GM23338 (cell line): ENCODE measurements at regions not wholly inside any gene's neighbourhood (a gene's known extent, or its start where the extent isn't known, plus 50 kb on each side); places are given as distances from the start of the nearest gene placed in this dataset.

Experiments used
- CTCF ChIP-seq, 2 experiments: fragments of 200-600 bp in 1 of 2; sonication (generic) in 1 of 2; conservative IDR thresholded peaks; 2 replicates each; pipeline versions ENCODE4 v1.5.1 to v1.6.1; 2016 to 2017; ENCODE audit warnings: antibody characterized with exemption in 2 of 2, low read depth in 2 of 2, mild to moderate bottlenecking in 2 of 2, moderate library complexity in 1 of 2
- ETS1 ChIP-seq: IDR thresholded peaks from 2 replicates; pipeline ENCODE4 v1.6.1; 2016; ENCODE audit warnings: antibody characterized with exemption
- EZH2 ChIP-seq: fragments of 200-600 bp; sonication (generic); IDR thresholded peaks from one replicate; pipeline ENCODE4 v1.8.0; 2017; ENCODE audit warnings: antibody characterized with exemption, mild to moderate bottlenecking, low read depth; ENCODE audit not compliant: unreplicated experiment
- EZH2phosphoT487 ChIP-seq: fragments of 200-600 bp; sonication (generic); IDR thresholded peaks from one replicate; pipeline ENCODE4 v1.8.1; 2018; ENCODE audit warnings: antibody characterized with exemption; ENCODE audit not compliant: unreplicated experiment
- POLR2AphosphoS5 ChIP-seq: IDR thresholded peaks from 2 replicates; pipeline ENCODE4 v1.6.1; 2016; ENCODE audit warnings: antibody characterized with exemption, low read depth
- REST ChIP-seq: IDR thresholded peaks from one replicate; pipeline ENCODE4 v1.6.1; 2018; ENCODE audit warnings: antibody characterized with exemption; ENCODE audit not compliant: unreplicated experiment
- STAT1 ChIP-seq: IDR thresholded peaks from one replicate; pipeline ENCODE4 v1.6.1; 2016; ENCODE audit warnings: antibody characterized with exemption; ENCODE audit not compliant: unreplicated experiment
- ZNF331 ChIP-seq: fragments of 250-450 bp; sonication (Bioruptor Pico); IDR thresholded peaks from 2 replicates; pipeline ENCODE4 v1.5.0; 2020; ENCODE audit warnings: low read depth, mild to moderate bottlenecking, moderate library complexity

GRCh38 chr18:22253156-22253555 is 83.8 kb downstream of the GATA6 start:
- TF ChIP-seq EZH2 (no peak), CTCF (conservative IDR thresholded peaks at IDR 0.05; ENCODE audit: low read depth in 2 of 2) (no peak), STAT1 (no peak), EZH2phosphoT487 (no peak), POLR2AphosphoS5 (no peak), ZNF331 (CRISPR knock-in tag) (no peak), ETS1 (no peak), REST (no peak)
